GM12878 (cell line): ENCODE measurements at regions not wholly inside any gene's neighbourhood (a gene's known extent, or its start where the extent isn't known, plus 50 kb on each side); places are given as distances from the start of the nearest gene placed in this dataset.

Experiments
- ATAC-seq: fragments of 200-7000 bp; cut with Tn5 transposase; 3 replicates; pipeline ENCODE4 v1.9.1; 2020; ENCODE audit warnings: mild to moderate bottlenecking, moderate library complexity
- BruUV-seq: library from RNA; stranded (reverse); fragments of 400-500 nt; replicated peaks from 2 replicates; lab custom pipeline; 2021; lab: Mats Ljungman, UMichigan
- CTCF ChIA-PET: fragments of 300-600 bp; sonication (Branson Sonifier 250); formaldehyde crosslinking; extraction: SDS; loops from one replicate; lab custom pipeline; 2021; ENCODE audit warnings: inconsistent platforms; lab: Yijun Ruan, JAX
- POLR2A ChIA-PET: fragments of 350-600 bp; formaldehyde crosslinking; extraction: SDS; loops from one replicate; lab custom pipeline; 2021; ENCODE audit warnings: inconsistent platforms; lab: Charles Lee
- RAD21 ChIA-PET: fragments of 300-600 bp; sonication (Branson Sonifier 250); formaldehyde crosslinking; loops from one replicate; lab custom pipeline; 2023; ENCODE audit warnings: antibody characterized with exemption; ENCODE audit not compliant: unreplicated experiment; lab: Charles Lee
- SMC1A ChIA-PET: fragments of 300-600 bp; sonication (Branson Sonifier 250); formaldehyde crosslinking; loops from one replicate; lab custom pipeline; 2023; ENCODE audit not compliant: unreplicated experiment, uncharacterized antibody; lab: Charles Lee
- DNase-seq: peaks from one replicate; pipeline ENCODE4 v3.0.0-alpha.2; 2011; ENCODE audit warnings: low read depth, low spot score
- FAIRE-seq: peaks from 3 replicates; lab custom pipeline; 2011; peaks lifted over from hg19 to GRCh38; lab: Jason Lieb, UNC
- H2AFZ ChIP-seq: 2 replicates; pipeline ENCODE4 v1.6.0; 2011; ENCODE audit warnings: low read depth, low read length, control low read depth; ENCODE audit not compliant: control insufficient read depth
- H3K27ac ChIP-seq: 2 replicates; pipeline ENCODE4 v1.5.1; 2011; ENCODE audit warnings: control low read depth; ENCODE audit not compliant: control insufficient read depth, insufficient read depth
- H3K27me3 ChIP-seq, 2 experiments: replicated peaks in 1 of 2; 2 replicates each; pipeline versions ENCODE4 v1.6.0 to v1.6.1; 2011; ENCODE audit warnings: low read length in 1 of 2; ENCODE audit not compliant: control insufficient read depth in 2 of 2, insufficient read depth in 2 of 2
- H3K36me3 ChIP-seq, 2 experiments: 2 replicates each; pipeline ENCODE4 v1.5.1; 2011; ENCODE audit warnings: low read length in 1 of 2; ENCODE audit not compliant: control insufficient read depth in 2 of 2, insufficient read depth in 2 of 2
- H3K4me1 ChIP-seq: 2 replicates; pipeline ENCODE4 v1.6.1; 2011; ENCODE audit warnings: mild to moderate bottlenecking, low read length, moderate library complexity, mixed read lengths; ENCODE audit not compliant: control insufficient read depth, insufficient read depth
- H3K4me2 ChIP-seq: 2 replicates; pipeline ENCODE4 v1.6.0; 2011; ENCODE audit warnings: control low read depth; ENCODE audit not compliant: control insufficient read depth, insufficient read depth
- H3K4me3 ChIP-seq: fragments of 200-600 bp; sonication (generic); 2 replicates; pipeline ENCODE4 v1.5.1; 2016
- H3K79me2 ChIP-seq: 2 replicates; pipeline ENCODE4 v1.6.0; 2011; ENCODE audit warnings: low read length; ENCODE audit not compliant: control insufficient read depth, insufficient read depth
- H3K9ac ChIP-seq: 2 replicates; pipeline ENCODE4 v1.8.0; 2011; ENCODE audit warnings: low read length, control low read depth, mixed read lengths; ENCODE audit not compliant: control insufficient read depth, insufficient read depth
- H3K9me3 ChIP-seq: replicated peaks from 3 replicates; pipeline ENCODE4 v1.5.1; 2011; ENCODE audit warnings: mild to moderate bottlenecking, low read length; ENCODE audit not compliant: control insufficient read depth, insufficient read depth
- H4K20me1 ChIP-seq: 2 replicates; pipeline ENCODE4 v1.6.0; 2011; ENCODE audit not compliant: control insufficient read depth, insufficient read depth
- POLR2AphosphoS2 ChIP-seq: IDR thresholded peaks from 2 replicates; pipeline ENCODE4 v1.6.1; 2011; ENCODE audit warnings: low read depth, mild to moderate bottlenecking, low read length, improper control_type of control experiment, moderate library complexity
- SRF ChIP-seq, 2 experiments: IDR thresholded peaks; 2 replicates each; pipeline ENCODE4 v1.6.1; 2011; ENCODE audit warnings: low read depth in 2 of 2, low read length in 2 of 2, mild to moderate bottlenecking in 1 of 2, moderate library complexity in 1 of 2
- ZNF207 ChIP-seq: fragments of 450-650 bp; IDR thresholded peaks from 2 replicates; pipeline ENCODE4 v1.6.1; 2014; ENCODE audit warnings: antibody characterized with exemption, mild to moderate bottlenecking, borderline replicate concordance
- WGBS: methylation state at CpG from one replicate; pipeline ENCODE4 v1.1.6; 2016; ENCODE audit warnings: low lambda C conversion rate; ENCODE audit not compliant: insufficient replicate concordance, insufficient coverage; ENCODE audit errors: missing lambda C conversion rate; 5-methylcytosine and 5-hydroxymethylcytosine counted together
- in situ Hi-C: fragments of 300-500 bp; cut with MboI; formaldehyde crosslinking; loops from 9 replicates; pipeline ENCODE4 v1.14.3; 2018; ENCODE audit warnings: mixed read lengths
- intact Hi-C: fragments of 100-400 bp; cut with micrococcal nuclease; formaldehyde crosslinking; loops from one replicate; pipeline ENCODE4 v1.14.2; 2022; ENCODE audit not compliant: unreplicated experiment
- TF ChIP-seq, protein P1 (sequence below): fragments of 450-650 bp; IDR thresholded peaks from 2 replicates; pipeline ENCODE4 v1.6.1; 2016; ENCODE audit warnings: mild to moderate bottlenecking
- TF ChIP-seq, protein P2 (sequence below): IDR thresholded peaks from 2 replicates; pipeline ENCODE4 v1.6.1; 2011; ENCODE audit warnings: mild to moderate bottlenecking, low read depth, low read length, moderate library complexity; ENCODE audit not compliant: insufficient replicate concordance
- TF ChIP-seq, protein P3 (sequence below), 3 experiments: IDR thresholded peaks in 2 of 3; conservative IDR thresholded peaks in 1 of 3; 2 replicates each; pipeline ENCODE4 v1.5.1; 2011; ENCODE audit warnings: low read depth in 3 of 3, low read length in 3 of 3, mild to moderate bottlenecking in 3 of 3, control low read depth in 2 of 3, moderate library complexity in 2 of 3, inconsistent platforms in 1 of 3, mixed read lengths in 1 of 3; ENCODE audit not compliant: control insufficient read depth in 2 of 3, insufficient read depth in 1 of 3; ENCODE audit errors: extremely low read depth in 1 of 3
- TF ChIP-seq, protein P4 (sequence below): fragments of 450-650 bp; IDR thresholded peaks from 2 replicates; pipeline ENCODE4 v1.6.1; 2016; ENCODE audit warnings: mild to moderate bottlenecking
- TF ChIP-seq, protein P5 (sequence below): fragments of 450-650 bp; conservative IDR thresholded peaks from 2 replicates; pipeline ENCODE4 v1.6.1; 2017; ENCODE audit warnings: mild to moderate bottlenecking, moderate library complexity

DNA sequence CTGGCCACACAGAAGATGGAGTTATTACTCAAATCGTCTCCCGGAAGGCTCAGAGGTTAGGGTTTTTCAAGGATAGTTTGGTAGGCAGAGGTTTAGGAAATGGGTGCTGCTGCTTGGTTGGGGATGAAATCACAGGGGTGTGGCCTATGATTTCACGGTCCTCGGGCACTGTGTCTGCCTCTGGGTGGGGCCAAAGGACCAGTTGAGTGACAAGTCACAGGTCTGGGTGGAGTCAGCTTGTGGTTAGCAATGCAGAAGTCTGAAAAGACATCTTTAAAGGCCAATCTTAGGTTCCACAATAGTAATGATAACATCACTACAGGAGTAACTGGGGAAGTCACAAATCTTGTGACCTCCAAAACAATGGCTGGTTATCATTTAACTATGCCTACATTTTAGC, 387.8 kb downstream of the ZNF521 start:
- Histone ChIP-seq H3K79me2 (no peaks in the 10 kb centered on the region), H3K4me2 (no peak overlapping the region), H3K27me3 (no peaks in the 10 kb centered on the region), H3K36me3 (no peaks in the 10 kb centered on the region), H2AFZ (no peak overlapping the region), H3K27ac (no peak overlapping the region), H4K20me1 (no peaks in the 10 kb centered on the region), H3K4me1 (no peaks in the 10 kb centered on the region), H3K9me3 (no peaks in the 10 kb centered on the region), H3K9ac (no peak overlapping the region), H3K4me3 (no peak overlapping the region)
- CTCF ChIA-PET, result no interaction called here
- no TSS peak for BruUV-seq
- FAIRE-seq, result no peak
- in situ Hi-C loops (no loop called here), intact Hi-C loops (no loop called here)
- peak; percentile 91 for ATAC-seq
- TF ChIP-seq ZNF207, result no peak
- TF ChIP-seq, protein P1, sequence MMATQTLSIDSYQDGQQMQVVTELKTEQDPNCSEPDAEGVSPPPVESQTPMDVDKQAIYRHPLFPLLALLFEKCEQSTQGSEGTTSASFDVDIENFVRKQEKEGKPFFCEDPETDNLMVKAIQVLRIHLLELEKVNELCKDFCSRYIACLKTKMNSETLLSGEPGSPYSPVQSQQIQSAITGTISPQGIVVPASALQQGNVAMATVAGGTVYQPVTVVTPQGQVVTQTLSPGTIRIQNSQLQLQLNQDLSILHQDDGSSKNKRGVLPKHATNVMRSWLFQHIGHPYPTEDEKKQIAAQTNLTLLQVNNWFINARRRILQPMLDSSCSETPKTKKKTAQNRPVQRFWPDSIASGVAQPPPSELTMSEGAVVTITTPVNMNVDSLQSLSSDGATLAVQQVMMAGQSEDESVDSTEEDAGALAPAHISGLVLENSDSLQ, result peak; percentile 85
- TF ChIP-seq, protein P2, sequence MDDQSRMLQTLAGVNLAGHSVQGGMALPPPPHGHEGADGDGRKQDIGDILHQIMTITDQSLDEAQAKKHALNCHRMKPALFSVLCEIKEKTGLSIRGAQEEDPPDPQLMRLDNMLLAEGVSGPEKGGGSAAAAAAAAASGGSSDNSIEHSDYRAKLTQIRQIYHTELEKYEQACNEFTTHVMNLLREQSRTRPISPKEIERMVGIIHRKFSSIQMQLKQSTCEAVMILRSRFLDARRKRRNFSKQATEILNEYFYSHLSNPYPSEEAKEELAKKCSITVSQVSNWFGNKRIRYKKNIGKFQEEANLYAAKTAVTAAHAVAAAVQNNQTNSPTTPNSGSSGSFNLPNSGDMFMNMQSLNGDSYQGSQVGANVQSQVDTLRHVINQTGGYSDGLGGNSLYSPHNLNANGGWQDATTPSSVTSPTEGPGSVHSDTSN, result peak; percentile 78
- SMC1A ChIA-PET, result no interaction called here
- POLR2A ChIA-PET, result no interaction called here
- DNase-seq, result no peak
- 45% methylated on average over 4 of the region's 4 CpGs for WGBS
- RAD21 ChIA-PET, result no interaction called here

DNA sequence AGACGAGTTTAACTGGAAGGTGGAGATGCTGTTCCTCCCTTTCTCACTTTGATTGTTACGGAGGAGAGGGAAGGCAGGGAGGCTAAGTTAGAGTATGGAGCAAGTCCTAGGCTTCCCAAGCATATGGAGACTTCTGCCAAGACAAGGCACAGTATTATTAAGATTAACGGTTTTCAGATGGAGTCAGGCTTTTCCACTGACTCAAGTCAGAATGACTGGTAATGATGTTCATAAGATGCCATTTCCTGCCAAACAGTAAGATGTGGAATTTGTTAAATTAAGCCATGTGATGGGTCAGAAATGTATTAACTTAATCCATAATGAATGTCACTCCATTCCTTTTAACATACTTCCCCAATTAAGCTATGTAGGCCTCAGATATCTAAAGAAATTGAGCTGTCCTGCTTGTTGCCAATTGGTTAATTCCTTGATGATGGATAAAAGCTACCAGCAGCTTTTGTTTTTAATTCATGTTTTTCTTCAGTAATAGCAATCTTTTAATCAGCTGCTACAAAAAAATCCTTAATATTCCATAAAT, 383.7 kb downstream of the ZNF521 start:
- WGBS, result 3% methylated on average over 3 of the region's 3 CpGs
- intact Hi-C loops, result no loop called here
- TF ChIP-seq, protein P3, sequence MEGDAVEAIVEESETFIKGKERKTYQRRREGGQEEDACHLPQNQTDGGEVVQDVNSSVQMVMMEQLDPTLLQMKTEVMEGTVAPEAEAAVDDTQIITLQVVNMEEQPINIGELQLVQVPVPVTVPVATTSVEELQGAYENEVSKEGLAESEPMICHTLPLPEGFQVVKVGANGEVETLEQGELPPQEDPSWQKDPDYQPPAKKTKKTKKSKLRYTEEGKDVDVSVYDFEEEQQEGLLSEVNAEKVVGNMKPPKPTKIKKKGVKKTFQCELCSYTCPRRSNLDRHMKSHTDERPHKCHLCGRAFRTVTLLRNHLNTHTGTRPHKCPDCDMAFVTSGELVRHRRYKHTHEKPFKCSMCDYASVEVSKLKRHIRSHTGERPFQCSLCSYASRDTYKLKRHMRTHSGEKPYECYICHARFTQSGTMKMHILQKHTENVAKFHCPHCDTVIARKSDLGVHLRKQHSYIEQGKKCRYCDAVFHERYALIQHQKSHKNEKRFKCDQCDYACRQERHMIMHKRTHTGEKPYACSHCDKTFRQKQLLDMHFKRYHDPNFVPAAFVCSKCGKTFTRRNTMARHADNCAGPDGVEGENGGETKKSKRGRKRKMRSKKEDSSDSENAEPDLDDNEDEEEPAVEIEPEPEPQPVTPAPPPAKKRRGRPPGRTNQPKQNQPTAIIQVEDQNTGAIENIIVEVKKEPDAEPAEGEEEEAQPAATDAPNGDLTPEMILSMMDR (IDR thresholded peaks at IDR 0.05 in 2 of 3, conservative IDR thresholded peaks at IDR 0.05 in 1 of 3; ENCODE audit: control insufficient read depth in 2 of 3, extremely low read depth in 1 of 3, insufficient read depth in 1 of 3, low read depth in 3 of 3, low read length in 3 of 3), result no peak
- TF ChIP-seq SRF (IDR thresholded peaks at IDR 0.05; ENCODE audit: low read depth in 2 of 2, low read length in 2 of 2) (no peak), POLR2AphosphoS2 (no peak)
- TF ChIP-seq, protein P4, sequence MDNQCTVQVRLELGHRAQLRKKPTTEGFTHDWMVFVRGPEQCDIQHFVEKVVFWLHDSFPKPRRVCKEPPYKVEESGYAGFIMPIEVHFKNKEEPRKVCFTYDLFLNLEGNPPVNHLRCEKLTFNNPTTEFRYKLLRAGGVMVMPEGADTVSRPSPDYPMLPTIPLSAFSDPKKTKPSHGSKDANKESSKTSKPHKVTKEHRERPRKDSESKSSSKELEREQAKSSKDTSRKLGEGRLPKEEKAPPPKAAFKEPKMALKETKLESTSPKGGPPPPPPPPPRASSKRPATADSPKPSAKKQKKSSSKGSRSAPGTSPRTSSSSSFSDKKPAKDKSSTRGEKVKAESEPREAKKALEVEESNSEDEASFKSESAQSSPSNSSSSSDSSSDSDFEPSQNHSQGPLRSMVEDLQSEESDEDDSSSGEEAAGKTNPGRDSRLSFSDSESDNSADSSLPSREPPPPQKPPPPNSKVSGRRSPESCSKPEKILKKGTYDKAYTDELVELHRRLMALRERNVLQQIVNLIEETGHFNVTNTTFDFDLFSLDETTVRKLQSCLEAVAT, result no peak
- TF ChIP-seq, protein P5, sequence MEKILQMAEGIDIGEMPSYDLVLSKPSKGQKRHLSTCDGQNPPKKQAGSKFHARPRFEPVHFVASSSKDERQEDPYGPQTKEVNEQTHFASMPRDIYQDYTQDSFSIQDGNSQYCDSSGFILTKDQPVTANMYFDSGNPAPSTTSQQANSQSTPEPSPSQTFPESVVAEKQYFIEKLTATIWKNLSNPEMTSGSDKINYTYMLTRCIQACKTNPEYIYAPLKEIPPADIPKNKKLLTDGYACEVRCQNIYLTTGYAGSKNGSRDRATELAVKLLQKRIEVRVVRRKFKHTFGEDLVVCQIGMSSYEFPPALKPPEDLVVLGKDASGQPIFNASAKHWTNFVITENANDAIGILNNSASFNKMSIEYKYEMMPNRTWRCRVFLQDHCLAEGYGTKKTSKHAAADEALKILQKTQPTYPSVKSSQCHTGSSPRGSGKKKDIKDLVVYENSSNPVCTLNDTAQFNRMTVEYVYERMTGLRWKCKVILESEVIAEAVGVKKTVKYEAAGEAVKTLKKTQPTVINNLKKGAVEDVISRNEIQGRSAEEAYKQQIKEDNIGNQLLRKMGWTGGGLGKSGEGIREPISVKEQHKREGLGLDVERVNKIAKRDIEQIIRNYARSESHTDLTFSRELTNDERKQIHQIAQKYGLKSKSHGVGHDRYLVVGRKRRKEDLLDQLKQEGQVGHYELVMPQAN, result no peak

More for the DNA sequence above, 383.7 kb downstream of the ZNF521 start:
- no peak overlapping the region for H3K9ac ChIP-seq
- SMC1A ChIA-PET, result no interaction called here
- H3K4me3 ChIP-seq, result no peak overlapping the region
- no peaks in the 10 kb centered on the region for H3K27me3 ChIP-seq
- no peaks in the 10 kb centered on the region for H3K36me3 ChIP-seq
- RAD21 ChIA-PET, result no interaction called here
- DNase-seq (no peak), ATAC-seq (no peak), FAIRE-seq (no peak)
- H3K4me2 ChIP-seq, result no peak overlapping the region
- no peak overlapping the region for H2AFZ ChIP-seq
- POLR2A ChIA-PET, result no interaction called here
- no peaks in the 10 kb centered on the region for H3K4me1 ChIP-seq
- no peaks in the 10 kb centered on the region for H4K20me1 ChIP-seq
- no peak overlapping the region for H3K27ac ChIP-seq
- in situ Hi-C loops, result no loop called here
- no peaks in the 10 kb centered on the region for H3K79me2 ChIP-seq
- CTCF ChIA-PET, result no interaction called here
- BruUV-seq, result no TSS peak
- H3K9me3 ChIP-seq, result no peaks in the 10 kb centered on the region
